Activated naive CD4-positive, alpha-beta T cell treated with anti-CD3 and anti-CD28 coated beads, Interleukin-2, amount 50 U/mL, for 72 hours (primary cell): ENCODE measurements at regions not wholly inside any gene's neighbourhood (a gene's known extent, or its start where the extent isn't known, plus 50 kb on each side); places are given as distances from the start of the nearest gene placed in this dataset.

Experiments
- ATAC-seq, 2 donors: fragments of 150-1000 bp; cut with Tn5 transposase; 2 replicates each; pipeline ENCODE4 v1.10.0; 2021; ENCODE audit warnings: mild to moderate bottlenecking in 2 of 2, moderate library complexity in 2 of 2
- DNase-seq, 2 donors: peaks; one replicate each; pipeline ENCODE4 v3.0.0; 2021 to 2022; ENCODE audit warnings: low spot score in 2 of 2
- H3K27ac Mint-ChIP-seq, 2 donors: one replicate each; pipeline ENCODE4 v1.8.0; 2022; ENCODE audit warnings: mild to moderate bottlenecking in 2 of 2, mixed read lengths in 2 of 2
- H3K36me3 Mint-ChIP-seq, 2 donors: one replicate each; pipeline ENCODE4 v1.8.0; 2022; ENCODE audit warnings: mixed read lengths in 2 of 2
- H3K9me3 Mint-ChIP-seq, 2 donors: one replicate each; pipeline ENCODE4 v1.8.0; 2022; ENCODE audit warnings: mixed read lengths in 2 of 2

DNA sequence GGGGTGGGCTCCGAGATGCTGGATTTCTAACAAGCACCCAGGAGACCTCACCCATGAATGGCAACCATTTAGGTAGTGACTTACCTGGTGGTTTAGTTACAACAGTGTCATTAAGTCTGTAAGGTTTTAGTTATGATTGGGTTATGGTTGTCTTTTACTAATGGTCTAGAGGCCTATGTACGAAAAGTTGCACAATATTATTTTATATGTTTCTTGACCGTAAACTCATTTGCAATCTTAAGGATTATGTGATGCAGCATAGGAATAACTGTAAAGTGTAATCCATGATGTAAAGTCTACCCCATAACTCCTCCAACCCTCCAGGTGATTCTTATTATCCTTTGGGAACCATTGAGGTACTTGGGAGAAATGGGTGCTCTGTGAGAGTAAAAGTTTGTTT is 155.4 kb upstream of the ZEB2 start:
- no peak overlapping the region for H3K27ac Mint-ChIP-seq
- ATAC-seq, result no peak

DNA sequence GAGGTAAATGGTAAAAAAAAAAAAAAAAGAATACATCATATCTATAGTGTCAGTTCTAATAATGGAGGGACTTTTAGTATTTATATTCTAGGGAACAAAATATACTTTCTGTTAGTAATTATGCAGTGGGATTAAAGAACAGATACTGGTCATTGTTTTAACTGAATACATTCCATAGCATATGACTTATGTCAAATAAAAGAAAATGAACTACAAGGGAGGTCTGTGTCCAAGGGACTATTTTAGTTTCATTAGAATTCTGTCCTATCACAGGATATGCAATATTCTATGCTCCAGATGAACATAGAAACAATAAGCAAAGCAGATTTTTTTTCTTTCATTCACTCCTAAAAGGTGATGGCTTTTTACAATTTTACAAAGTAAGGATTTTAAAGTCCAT is 154.2 kb upstream of the ZEB2 start:
- H3K36me3 Mint-ChIP-seq, result no peaks in the 10 kb centered on the region
- ATAC-seq (no peak), DNase-seq (no peak)
- H3K9me3 Mint-ChIP-seq, result no peaks in the 10 kb centered on the region
- H3K27ac Mint-ChIP-seq, result no peak overlapping the region

More for the DNA sequence above, 155.4 kb upstream of the ZEB2 start:
- Mint-ChIP-seq H3K9me3 (no peaks in the 10 kb centered on the region), H3K36me3 (no peaks in the 10 kb centered on the region)
- no peak for DNase-seq

DNA sequence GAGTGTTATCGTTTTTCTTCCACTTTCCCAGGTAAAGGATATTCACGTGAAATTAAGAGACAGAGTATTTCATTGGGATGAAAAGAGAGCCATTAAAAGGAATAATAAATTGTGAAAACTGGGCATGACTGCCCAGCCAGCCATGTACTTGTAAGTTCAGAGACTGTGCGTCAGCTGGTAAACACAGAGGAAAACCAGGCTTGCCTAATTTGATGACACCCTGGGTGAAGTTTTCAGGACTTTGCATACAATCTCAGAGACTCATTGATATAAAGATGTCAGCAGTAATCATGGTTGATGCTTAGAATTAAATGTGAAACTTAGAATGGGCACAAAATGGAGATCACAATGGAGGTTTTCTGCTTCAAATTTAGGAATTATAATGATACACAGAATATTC is 153.5 kb upstream of the ZEB2 start:
- no peak for ATAC-seq
- Mint-ChIP-seq H3K27ac (no peak overlapping the region), H3K9me3 (no peaks in the 10 kb centered on the region), H3K36me3 (no peaks in the 10 kb centered on the region)
- no peak for DNase-seq

DNA sequence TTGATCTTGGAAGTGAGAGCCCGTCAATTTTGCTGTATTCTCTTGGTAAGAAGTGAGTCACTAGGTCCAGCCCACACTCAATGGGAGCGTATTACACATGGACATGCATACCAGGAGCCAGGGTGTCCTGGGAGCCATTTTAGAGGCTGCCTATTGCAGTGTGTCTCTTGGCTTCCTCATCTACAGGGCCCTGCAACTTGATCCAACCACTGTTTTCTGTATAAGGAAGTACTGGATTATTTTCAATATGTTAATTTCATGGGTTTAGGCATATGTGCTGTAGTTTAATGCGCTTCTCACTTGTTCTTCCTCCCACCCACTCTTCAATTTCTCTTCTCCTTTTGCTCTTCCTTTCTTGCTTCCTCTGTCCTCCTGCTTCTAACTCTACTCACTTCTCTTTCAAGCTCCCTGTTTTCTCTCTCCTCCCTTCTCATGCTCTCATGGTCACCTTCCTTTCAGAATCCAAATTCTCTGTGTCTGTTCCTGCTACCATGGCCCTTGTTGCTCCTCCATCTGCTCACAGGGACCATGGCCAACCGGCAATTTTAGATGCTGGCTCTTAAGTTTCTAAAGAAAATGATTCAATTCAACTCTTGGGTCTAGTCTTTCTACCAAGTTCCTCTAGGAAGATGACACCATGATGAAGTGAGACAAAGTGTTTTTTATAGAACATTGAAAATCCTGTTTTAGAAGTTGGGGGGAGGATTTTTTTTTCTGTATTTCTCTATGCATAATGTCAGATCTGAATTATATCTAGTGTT is 152.0 kb upstream of the ZEB2 start:
- DNase-seq, result no peak
- Mint-ChIP-seq H3K27ac (no peak overlapping the region), H3K9me3 (no peaks in the 10 kb centered on the region), H3K36me3 (no peaks in the 10 kb centered on the region)
- ATAC-seq, result no peak

DNA sequence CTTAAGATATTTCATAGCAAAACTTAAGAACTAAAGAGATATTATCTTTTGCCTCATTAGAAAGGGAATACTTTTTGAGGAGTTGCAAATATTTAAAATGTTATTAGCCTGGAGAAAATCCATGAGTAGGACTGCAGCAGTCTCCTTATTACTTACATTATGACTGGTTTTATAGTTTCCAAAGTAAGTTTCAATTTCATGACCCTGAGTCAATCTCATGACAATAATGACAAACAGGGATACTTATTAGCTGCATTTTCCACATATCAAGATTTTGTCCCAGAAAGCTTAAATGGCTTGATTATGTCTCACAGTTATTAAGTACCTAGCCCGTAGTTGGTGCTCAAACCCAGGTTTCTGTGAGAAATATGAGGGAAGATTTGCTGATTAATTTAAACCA is 150.8 kb upstream of the ZEB2 start:
- DNase-seq (no peak), ATAC-seq (no peak)
- Mint-ChIP-seq H3K36me3 (no peaks in the 10 kb centered on the region), H3K27ac (no peak overlapping the region), H3K9me3 (no peaks in the 10 kb centered on the region)

DNA sequence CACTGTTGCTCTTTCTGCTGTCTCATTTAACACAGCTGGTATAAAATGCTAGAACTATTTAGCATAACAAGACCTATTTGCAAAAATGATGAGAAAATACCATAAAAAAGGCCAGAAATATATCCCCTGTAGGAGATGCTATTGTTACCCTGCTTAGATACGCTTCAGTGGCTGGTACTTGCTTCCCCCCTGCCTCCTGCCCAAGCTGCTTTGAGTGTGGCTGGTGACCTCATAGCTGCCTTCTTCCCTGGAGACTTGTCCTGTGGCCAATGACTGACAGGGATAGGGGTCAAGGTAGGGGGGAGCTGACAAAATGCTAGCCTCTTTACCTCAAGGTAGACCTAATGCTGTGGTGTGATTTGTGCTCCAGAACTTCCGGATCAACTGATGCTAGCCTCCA is 150.2 kb upstream of the ZEB2 start:
- H3K27ac Mint-ChIP-seq, result no peak overlapping the region
- ATAC-seq (no peak), DNase-seq (no peak)
- no peaks in the 10 kb centered on the region for H3K9me3 Mint-ChIP-seq
- H3K36me3 Mint-ChIP-seq, result no peaks in the 10 kb centered on the region

DNA sequence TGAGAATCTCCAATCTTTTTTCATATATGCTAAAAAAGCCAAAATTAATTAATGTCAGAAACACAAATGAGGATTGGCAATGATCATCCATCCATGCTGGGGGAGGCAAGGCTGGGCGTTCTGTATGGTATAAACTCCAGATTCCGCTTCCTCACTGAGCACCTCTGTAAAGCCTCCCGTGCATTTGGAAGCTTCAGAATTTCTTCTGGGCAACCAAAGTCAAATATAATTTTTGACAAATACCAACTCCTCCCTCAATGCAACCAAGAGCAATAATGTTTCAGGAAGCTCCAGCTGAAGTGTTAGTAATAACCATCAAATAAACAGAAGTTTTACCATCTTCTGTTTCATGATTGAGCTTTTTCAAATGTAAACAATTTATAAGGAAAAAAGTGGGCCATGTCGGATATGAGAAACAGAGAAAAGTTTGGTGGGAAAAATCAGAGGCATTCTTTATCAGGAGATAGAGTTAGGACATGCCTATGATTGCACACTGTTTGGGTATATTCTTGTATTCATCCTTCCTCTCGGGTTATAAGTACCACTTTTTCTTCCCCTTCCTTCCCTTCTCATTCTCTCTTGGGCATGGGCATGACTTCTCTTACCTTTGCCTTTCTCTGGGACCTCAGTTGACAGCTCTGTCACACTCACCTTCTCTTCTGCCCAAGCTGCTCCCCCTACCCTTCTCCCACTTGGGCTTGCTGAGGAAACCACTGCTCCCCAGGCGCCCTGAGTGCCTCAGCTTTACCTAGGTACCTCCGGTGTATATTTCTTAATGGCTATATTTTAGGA is 149.5 kb upstream of the ZEB2 start:
- Mint-ChIP-seq H3K9me3 (no peaks in the 10 kb centered on the region), H3K36me3 (no peaks in the 10 kb centered on the region), H3K27ac (no peak overlapping the region)
- ATAC-seq, result no peak
- no peak for DNase-seq

DNA sequence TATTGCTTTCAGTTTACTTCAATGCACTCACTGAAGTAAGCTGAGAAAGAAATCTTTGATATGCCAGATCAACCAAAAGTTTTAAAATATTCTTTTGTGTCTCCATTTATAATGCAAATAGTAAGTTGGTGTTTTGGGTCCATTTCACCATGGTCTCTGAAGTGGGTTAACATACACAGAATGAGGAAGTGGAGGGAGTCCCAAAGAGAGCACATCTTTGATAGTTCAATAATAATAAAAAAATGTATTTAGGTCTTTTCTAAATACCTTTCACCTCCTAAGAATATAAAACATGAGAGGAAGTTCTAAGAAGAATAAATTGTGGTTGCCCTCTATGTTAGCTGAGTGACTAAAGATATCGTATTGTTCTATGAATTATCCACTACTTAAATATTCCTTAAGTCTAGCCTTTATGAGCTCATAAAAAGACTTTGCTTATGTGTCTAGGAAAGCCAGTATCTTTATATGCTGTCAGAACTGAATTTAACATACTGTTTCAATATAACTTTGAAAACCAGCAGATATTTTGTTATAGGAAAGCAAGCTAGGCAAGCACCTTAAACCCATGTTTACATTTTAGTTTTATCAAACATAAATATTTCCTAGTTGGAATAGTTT is 148.7 kb upstream of the ZEB2 start:
- H3K27ac Mint-ChIP-seq, result no peak overlapping the region
- DNase-seq (no peak), ATAC-seq (no peak)

DNA sequence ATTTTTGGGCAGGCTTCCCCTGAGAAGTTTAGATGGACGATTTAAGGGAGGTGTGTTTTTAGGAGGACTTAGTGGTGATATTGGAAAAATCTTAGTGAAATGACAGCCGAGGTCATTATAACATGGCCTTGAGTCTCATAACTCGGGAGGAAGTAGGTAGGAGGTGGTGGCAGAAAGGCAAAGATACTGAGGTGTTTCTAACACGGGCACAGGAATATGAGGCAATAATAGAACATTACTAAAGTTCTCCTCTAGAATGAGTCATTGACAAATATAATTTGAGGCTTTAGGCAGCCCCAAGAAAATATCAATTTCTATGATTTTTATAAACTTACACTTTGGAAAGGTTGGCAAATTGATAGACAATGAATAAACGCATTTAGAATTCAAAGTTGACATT is 146.1 kb upstream of the ZEB2 start:
- Mint-ChIP-seq H3K9me3 (no peaks in the 10 kb centered on the region), H3K27ac (no peak overlapping the region), H3K36me3 (no peaks in the 10 kb centered on the region)
- no peak for DNase-seq
- no peak for ATAC-seq

More for the DNA sequence above, 148.7 kb upstream of the ZEB2 start:
- H3K9me3 Mint-ChIP-seq, result no peaks in the 10 kb centered on the region
- no peaks in the 10 kb centered on the region for H3K36me3 Mint-ChIP-seq

DNA sequence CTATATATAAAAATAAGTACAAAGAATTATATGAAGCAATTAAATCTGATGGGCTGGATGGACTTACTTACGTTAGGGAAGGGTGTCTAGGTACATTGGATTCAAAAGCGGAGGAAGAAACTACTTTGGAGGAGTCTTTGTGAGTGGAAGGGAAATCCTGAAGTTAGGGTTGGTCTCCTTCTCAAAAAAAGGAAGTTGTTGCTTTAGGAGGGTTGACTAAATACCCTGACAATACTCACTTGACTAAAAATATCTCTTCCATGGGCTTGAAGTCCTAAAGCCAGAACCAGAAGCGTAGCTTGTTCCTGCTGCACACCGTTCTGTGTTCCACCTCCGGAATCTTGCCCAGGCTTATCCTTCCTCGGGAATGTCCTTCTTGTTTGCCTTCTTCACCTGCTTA is 143.3 kb upstream of the ZEB2 start:
- Mint-ChIP-seq H3K9me3 (no peaks in the 10 kb centered on the region), H3K36me3 (no peaks in the 10 kb centered on the region), H3K27ac (no peak overlapping the region)
- DNase-seq (no peak), ATAC-seq (no peak)

DNA sequence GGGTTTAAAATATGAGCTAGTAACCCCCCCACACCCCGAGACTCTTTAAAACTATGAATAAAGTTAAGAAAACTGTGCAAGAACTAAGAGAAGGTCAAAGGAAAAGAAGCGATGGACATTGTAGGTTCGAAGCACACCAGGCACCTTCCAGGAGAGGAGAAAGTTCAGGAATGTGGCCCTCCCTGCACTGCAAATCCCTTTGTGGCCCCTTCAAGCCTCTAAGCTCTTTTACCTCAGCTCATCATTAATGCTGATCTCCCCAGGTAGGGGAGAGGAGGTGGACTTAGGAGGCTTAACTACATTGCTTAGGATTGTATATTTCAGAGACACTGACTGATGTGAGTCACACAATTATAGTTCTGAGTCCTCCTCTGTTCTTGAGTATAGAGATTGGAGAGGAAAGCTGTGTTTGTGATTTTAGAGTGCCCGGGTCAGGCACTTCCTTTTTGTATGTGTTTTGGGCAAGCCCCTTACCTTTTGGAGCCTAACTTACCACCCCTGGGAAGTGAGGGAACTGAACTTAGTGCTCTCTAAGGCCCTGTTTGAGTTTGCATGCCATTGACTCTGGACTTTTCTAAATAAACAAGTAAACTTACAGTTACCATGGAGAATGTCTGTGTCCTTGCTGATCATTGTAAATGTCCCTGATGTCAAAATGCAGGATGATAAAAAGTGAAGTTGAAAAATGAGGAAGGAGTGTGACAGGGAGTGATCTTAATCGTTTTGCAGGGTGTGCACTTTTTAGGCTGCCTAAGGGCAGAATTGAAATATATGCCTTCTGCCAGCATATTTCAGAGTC is 140.8 kb upstream of the ZEB2 start:
- Mint-ChIP-seq H3K27ac (no peak overlapping the region), H3K9me3 (no peaks in the 10 kb centered on the region), H3K36me3 (no peaks in the 10 kb centered on the region)
- DNase-seq, result no peak
- ATAC-seq, result peak in 1 of 2 donors; percentile 14

DNA sequence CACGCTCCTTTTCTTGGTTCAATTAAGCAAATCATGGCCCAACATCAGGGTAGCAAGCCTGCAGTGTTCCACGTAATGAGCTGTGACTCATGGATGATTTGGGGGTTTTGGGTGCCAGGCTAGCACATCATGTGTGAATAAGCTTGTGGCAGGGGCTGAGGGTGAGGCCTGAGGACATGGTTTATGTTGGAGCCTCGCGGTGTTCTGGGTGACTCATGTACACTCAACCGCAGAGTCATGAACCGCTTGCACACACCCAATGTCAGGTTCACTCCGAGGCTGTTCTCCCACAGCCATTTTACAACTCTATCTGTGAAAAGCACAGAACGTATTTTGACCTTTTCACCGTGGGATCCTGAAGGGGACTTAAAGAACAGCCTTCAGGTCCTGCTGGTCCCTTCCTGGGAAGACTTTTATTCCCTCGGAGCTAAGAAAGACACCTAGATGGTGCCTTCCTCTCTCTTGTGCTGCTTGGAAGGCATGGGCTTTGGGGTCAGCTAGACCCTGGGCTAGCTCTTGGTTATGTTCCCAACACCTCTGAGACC is 139.9 kb upstream of the ZEB2 start:
- Mint-ChIP-seq H3K27ac (no peak overlapping the region), H3K9me3 (no peaks in the 10 kb centered on the region), H3K36me3 (no peaks in the 10 kb centered on the region)
- DNase-seq (no peak), ATAC-seq (peak; percentile 57 to 79)

DNA sequence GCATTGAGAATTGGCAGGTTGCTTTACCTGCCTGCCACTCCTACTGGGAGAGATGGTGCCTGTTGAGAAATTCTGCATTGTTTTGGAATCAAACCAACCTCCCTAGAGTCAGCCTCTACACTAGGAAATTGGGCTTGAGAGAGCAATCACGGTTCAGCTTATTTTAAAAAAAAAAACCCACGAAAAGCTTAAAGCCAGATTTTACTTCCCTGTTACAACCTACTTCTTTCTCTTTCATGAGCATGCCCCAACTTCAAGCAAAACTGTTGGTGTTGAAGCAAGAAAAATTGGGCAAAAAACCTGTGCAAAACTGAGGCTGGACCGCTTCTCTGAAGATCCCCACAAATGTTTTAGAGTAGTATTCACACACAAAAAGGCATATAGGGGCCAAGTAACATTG is 134.6 kb upstream of the ZEB2 start:
- H3K27ac Mint-ChIP-seq, result no peak overlapping the region
- no peaks in the 10 kb centered on the region for H3K36me3 Mint-ChIP-seq
- DNase-seq (no peak), ATAC-seq (no peak)
- no peaks in the 10 kb centered on the region for H3K9me3 Mint-ChIP-seq

DNA sequence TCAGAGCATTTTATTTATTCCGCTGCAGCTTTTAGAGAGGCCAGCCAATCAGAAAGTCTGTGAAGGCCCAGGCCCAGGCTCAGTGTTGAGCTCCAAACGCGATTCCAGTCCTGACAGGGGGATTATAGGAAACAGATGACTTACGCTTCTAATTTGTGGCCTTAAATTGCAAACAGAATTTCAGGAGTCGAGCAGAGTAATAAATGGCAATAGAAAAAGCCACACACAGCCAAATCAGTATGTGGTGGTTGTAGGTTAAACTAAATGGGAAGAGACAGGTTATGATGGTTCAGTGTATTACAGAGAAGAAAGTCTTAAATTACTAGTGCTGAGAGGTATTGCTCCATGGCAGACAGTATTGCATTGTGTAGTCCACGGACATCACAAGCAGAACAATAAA is 131.0 kb upstream of the ZEB2 start:
- ATAC-seq, result no peak

DNA sequence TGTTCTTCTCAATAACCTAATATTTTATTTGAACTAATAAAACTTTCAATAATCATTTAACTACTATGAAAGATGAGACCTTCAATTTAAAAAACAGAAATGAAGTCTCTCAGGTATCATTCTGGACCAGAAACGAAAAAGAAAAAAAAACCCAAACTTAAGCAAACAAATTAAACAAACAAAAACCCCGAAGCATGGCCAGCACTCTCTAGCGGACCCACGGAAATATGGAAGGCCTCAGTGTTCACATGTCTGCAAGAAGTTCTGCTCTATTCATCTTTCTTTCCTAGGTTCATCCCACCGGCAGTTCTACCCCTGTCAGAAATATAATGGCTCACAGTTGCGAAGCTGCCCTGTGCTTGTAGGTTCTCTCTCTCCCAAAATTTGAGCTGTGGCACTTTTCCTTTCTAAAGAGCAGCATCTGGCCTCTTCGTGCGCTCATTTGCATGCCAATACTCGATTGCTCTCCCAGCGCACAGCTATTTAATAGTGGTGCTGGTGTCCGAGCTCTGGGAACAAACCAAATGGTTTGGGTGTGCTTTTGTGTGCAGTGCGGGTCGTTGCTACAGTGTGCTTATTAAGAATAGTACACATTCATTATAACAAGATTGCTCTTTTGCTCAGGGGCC is 129.0 kb upstream of the ZEB2 start:
- DNase-seq, result no peak
- H3K36me3 Mint-ChIP-seq, result no peaks in the 10 kb centered on the region
- no peak for ATAC-seq
- no peaks in the 10 kb centered on the region for H3K9me3 Mint-ChIP-seq
- H3K27ac Mint-ChIP-seq, result peak overlapping the region in 1 of 2 donors; percentile 1

More for the DNA sequence above, 131.0 kb upstream of the ZEB2 start:
- no peak for DNase-seq
- no peak overlapping the region for H3K27ac Mint-ChIP-seq
- H3K36me3 Mint-ChIP-seq, result no peaks in the 10 kb centered on the region
- no peaks in the 10 kb centered on the region for H3K9me3 Mint-ChIP-seq

DNA sequence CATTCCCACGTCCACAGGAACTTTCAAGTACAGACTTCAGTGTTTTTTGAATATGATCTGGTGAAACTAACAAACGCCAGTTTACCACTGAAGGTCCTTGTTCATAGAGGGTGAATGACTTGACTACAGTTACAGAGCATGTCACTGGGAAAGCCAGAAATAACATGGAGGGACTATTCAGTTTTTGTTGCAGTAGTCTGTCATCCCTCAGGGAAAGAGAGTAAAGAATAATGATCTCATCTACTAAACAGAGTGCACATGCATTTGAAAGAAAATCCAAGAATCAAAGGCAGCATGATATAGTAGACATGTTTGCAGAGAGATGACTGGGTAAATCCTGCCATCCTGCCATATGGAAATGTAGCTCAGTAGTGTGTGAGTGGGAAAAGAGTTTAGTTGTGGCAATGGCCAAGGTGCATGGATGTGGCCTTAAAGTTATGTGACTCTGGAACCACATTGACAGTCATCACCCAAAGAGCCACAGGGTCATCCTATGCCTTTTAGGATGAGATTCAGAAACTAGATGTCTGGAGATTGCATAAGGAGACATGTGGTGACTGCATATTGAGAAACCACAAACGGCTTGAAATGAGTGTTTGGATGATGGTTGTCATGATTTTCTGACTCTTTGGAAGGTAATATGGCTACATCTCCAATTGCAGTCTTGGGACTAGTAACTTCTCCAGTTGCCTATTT is 125.3 kb upstream of the ZEB2 start:
- Mint-ChIP-seq H3K27ac (no peak overlapping the region), H3K36me3 (no peaks in the 10 kb centered on the region), H3K9me3 (no peaks in the 10 kb centered on the region)
- peak; percentile 66 to 78 for ATAC-seq
- DNase-seq, result no peak
